ENCODE measurements at regions not wholly inside any gene's neighbourhood (a gene's known extent, or its start where the extent isn't known, plus 50 kb on each side); places are given as distances from the start of the nearest gene placed in this dataset.
"Not testable (repeated sequence)": the region's sequence is repeated elsewhere in the genome, so short reads cannot be mapped to it uniquely, and the experiment has no call there.

DNA sequence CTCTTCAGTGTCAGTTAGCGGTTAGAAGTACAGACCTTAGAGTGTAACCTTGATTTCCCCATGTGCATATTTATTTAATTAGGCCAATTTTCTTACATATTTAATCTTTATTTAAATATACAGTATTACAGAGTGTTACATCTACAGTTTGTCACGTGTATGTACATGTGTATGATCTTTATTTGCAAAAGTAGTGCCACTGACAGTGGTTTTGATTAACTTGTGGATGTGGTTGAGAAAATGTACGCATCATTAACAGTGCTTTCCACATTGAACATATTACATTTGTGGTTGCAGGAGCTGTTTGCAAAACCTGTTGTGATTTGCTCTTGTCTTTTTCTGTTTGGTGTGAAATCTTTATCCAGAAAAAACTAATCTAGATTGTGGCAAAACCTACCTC lies 535.5 kb downstream of the FLRT2 start:
- Histone ChIP-seq H3K4me1 (ENCODE audit: insufficient read depth) (no peaks in the 10 kb centered on the region), H3K27ac (ENCODE audit: low read depth) (no peak overlapping the region), H3K9me2 (ENCODE audit: insufficient read depth) (no peaks in the 10 kb centered on the region), H3K27me3 (ENCODE audit: insufficient read depth) (no peaks in the 10 kb centered on the region), H3K4me2 (no peak overlapping the region), H3F3A (replicated peaks; ENCODE audit: low read depth) (no peaks in the 10 kb centered on the region), H2AFZ (no peak overlapping the region), H3K4me3 (no peak overlapping the region), H3K36me3 (ENCODE audit: insufficient read depth) (no peaks in the 10 kb centered on the region), H4K20me1 (replicated peaks; ENCODE audit: insufficient read depth) (no peaks in the 10 kb centered on the region), H3K79me2 (replicated peaks; ENCODE audit: insufficient read depth) (no peaks in the 10 kb centered on the region)
- Mint-ChIP-seq H3K9me3 (peaks cover 5% of the 10 kb centered on the region; the same call in 2 of the 3 replicates), H3K27me3 (ENCODE audit: insufficient read depth, low read depth, poor library complexity) (no peaks in the 10 kb centered on the region), H3K4me1 (no peaks in the 10 kb centered on the region), H3K27ac (no peak overlapping the region), H3K4me3 (no peak overlapping the region), H3K36me3 (ENCODE audit: low read depth) (peaks cover 2% of the 10 kb centered on the region; the same call in 1 of the 3 replicates)
- no peak for ATAC-seq
- TF ChIP-seq, protein P1, sequence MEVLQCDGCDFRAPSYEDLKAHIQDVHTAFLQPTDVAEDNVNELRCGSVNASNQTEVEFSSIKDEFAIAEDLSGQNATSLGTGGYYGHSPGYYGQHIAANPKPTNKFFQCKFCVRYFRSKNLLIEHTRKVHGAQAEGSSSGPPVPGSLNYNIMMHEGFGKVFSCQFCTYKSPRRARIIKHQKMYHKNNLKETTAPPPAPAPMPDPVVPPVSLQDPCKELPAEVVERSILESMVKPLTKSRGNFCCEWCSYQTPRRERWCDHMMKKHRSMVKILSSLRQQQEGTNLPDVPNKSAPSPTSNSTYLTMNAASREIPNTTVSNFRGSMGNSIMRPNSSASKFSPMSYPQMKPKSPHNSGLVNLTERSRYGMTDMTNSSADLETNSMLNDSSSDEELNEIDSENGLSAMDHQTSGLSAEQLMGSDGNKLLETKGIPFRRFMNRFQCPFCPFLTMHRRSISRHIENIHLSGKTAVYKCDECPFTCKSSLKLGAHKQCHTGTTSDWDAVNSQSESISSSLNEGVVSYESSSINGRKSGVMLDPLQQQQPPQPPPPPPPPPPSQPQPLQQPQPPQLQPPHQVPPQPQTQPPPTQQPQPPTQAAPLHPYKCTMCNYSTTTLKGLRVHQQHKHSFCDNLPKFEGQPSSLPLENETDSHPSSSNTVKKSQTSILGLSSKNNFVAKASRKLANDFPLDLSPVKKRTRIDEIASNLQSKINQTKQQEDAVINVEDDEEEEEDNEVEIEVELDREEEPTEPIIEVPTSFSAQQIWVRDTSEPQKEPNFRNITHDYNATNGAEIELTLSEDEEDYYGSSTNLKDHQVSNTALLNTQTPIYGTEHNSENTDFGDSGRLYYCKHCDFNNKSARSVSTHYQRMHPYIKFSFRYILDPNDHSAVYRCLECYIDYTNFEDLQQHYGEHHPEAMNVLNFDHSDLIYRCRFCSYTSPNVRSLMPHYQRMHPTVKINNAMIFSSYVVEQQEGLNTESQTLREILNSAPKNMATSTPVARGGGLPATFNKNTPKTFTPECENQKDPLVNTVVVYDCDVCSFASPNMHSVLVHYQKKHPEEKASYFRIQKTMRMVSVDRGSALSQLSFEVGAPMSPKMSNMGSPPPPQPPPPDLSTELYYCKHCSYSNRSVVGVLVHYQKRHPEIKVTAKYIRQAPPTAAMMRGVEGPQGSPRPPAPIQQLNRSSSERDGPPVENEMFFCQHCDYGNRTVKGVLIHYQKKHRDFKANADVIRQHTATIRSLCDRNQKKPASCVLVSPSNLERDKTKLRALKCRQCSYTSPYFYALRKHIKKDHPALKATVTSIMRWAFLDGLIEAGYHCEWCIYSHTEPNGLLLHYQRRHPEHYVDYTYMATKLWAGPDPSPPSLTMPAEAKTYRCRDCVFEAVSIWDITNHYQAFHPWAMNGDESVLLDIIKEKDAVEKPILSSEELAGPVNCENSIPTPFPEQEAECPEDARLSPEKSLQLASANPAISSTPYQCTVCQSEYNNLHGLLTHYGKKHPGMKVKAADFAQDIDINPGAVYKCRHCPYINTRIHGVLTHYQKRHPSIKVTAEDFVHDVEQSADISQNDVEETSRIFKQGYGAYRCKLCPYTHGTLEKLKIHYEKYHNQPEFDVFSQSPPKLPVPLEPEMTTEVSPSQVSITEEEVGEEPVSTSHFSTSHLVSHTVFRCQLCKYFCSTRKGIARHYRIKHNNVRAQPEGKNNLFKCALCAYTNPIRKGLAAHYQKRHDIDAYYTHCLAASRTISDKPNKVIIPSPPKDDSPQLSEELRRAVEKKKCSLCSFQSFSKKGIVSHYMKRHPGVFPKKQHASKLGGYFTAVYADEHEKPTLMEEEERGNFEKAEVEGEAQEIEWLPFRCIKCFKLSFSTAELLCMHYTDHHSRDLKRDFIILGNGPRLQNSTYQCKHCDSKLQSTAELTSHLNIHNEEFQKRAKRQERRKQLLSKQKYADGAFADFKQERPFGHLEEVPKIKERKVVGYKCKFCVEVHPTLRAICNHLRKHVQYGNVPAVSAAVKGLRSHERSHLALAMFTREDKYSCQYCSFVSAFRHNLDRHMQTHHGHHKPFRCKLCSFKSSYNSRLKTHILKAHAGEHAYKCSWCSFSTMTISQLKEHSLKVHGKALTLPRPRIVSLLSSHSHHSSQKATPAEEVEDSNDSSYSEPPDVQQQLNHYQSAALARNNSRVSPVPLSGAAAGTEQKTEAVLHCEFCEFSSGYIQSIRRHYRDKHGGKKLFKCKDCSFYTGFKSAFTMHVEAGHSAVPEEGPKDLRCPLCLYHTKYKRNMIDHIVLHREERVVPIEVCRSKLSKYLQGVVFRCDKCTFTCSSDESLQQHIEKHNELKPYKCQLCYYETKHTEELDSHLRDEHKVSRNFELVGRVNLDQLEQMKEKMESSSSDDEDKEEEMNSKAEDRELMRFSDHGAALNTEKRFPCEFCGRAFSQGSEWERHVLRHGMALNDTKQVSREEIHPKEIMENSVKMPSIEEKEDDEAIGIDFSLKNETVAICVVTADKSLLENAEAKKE (CRISPR knock-in tag; IDR thresholded peaks at IDR 0.05) = no peak
- TF ChIP-seq ZNF331 (CRISPR knock-in tag; IDR thresholded peaks at IDR 0.05; ENCODE audit: low read depth) (no peak), ZNF114 (CRISPR knock-in tag; IDR thresholded peaks at IDR 0.05) (no peak), STAT1 (IDR thresholded peaks at IDR 0.05; ENCODE audit: unreplicated experiment) (no peak), NANOG (IDR thresholded peaks at IDR 0.05; ENCODE audit: borderline replicate concordance) (no peak), CREB1 (CRISPR knock-in tag; IDR thresholded peaks at IDR 0.05; ENCODE audit: low read depth) (no peak)
- DNase-seq (ENCODE audit: low spot score) = no peak

DNA sequence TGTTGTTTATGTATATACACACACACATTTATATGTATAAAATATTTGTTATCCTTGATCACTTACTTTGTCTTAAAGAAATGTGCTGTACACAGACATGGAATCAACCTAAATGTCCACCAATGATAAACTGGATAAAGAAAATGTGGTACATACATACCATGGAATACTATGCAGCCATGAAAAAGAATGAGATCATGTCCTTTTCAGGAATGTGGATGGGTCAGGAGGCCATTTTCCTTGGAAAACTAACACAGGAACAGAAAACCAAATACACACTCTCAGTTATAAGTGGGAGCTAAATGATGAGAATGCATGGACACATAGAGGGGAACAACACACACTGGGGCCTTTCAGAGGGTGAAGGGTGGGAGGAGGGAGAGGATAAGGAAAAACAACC lies 534.7 kb downstream of the FLRT2 start:
- H3K4me1 Mint-ChIP-seq; H3K27ac ChIP-seq (ENCODE audit: low read depth); H3K4me1 ChIP-seq (ENCODE audit: insufficient read depth); H3K79me2 ChIP-seq (replicated peaks; ENCODE audit: insufficient read depth); H3K27ac Mint-ChIP-seq; H2AFZ ChIP-seq; H3K4me3 Mint-ChIP-seq; H3K36me3 ChIP-seq (ENCODE audit: insufficient read depth); DNase-seq (ENCODE audit: low spot score); ATAC-seq; H3K9me3 Mint-ChIP-seq; H3K36me3 Mint-ChIP-seq (ENCODE audit: low read depth); H3K9me2 ChIP-seq (ENCODE audit: insufficient read depth); H3K4me2 ChIP-seq; H3F3A ChIP-seq (replicated peaks; ENCODE audit: low read depth); H3K27me3 Mint-ChIP-seq (ENCODE audit: insufficient read depth, low read depth, poor library complexity); H3K27me3 ChIP-seq (ENCODE audit: insufficient read depth); H4K20me1 ChIP-seq (replicated peaks; ENCODE audit: insufficient read depth); H3K4me3 ChIP-seq: not testable (repeated sequence)

Data from GM23338 (cell line).